ENCODE measurements at regions not wholly inside any gene's neighbourhood (a gene's known extent, or its start where the extent isn't known, plus 50 kb on each side); places are given as distances from the start of the nearest gene placed in this dataset.

DNA sequence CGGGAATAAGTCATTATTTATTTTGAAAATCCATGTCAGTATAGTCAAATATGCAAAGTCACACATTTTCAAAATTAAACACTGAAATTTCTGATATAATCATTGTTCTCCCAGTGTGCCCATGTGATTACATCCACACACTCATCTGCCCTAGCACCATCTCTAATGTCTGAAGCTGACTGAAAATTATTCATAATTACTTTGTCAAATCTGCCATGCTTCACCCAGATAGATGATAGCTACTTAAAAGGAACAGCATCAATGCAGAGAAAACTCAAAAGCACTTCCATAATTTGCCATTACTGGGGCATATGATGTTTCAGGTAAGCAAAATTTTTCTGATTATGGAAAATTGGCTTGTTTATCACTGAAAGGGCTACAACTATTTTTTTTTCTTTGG, 1433.3 kb upstream of the IGFBP7 start:
- no peak overlapping the region for H3K4me3 ChIP-seq (ENCODE audit: low read depth, low read length)
- TF ChIP-seq, protein P1, sequence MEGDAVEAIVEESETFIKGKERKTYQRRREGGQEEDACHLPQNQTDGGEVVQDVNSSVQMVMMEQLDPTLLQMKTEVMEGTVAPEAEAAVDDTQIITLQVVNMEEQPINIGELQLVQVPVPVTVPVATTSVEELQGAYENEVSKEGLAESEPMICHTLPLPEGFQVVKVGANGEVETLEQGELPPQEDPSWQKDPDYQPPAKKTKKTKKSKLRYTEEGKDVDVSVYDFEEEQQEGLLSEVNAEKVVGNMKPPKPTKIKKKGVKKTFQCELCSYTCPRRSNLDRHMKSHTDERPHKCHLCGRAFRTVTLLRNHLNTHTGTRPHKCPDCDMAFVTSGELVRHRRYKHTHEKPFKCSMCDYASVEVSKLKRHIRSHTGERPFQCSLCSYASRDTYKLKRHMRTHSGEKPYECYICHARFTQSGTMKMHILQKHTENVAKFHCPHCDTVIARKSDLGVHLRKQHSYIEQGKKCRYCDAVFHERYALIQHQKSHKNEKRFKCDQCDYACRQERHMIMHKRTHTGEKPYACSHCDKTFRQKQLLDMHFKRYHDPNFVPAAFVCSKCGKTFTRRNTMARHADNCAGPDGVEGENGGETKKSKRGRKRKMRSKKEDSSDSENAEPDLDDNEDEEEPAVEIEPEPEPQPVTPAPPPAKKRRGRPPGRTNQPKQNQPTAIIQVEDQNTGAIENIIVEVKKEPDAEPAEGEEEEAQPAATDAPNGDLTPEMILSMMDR (IDR thresholded peaks at IDR 0.05; ENCODE audit: low read depth, low read length, missing control alignments), result no peak
- no peak for DNase-seq (ENCODE audit: low read depth)
- in situ Hi-C loops (cut with HindIII; ENCODE audit: low sequenced_read_pairs), result no loop called here

DNA sequence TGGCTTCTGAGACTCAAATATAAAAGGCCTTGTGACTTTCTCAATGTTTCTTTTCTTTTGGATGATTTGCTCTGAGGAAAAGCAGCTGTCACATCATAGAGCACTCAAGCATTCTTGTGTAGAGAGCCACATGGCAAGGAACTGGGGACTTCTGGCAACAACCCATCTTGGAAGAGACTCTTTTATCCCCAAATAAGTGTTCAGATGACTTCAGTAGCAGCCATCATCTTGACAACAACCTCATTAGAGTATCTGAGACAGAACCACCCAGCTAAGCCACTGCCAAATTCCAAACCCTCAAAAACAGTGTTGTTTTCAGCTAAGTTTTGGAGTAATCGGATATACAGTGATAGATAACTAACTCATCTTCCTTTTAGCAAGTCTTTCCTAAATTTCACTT, 1431.7 kb upstream of the IGFBP7 start:
- TF ChIP-seq, protein P1 (IDR thresholded peaks at IDR 0.05; ENCODE audit: low read depth, low read length, missing control alignments), result no peak
- DNase-seq (ENCODE audit: low read depth), result no peak
- H3K4me3 ChIP-seq (ENCODE audit: low read depth, low read length), result no peak overlapping the region
- in situ Hi-C loops (cut with HindIII; ENCODE audit: low sequenced_read_pairs), result no loop called here

DNA sequence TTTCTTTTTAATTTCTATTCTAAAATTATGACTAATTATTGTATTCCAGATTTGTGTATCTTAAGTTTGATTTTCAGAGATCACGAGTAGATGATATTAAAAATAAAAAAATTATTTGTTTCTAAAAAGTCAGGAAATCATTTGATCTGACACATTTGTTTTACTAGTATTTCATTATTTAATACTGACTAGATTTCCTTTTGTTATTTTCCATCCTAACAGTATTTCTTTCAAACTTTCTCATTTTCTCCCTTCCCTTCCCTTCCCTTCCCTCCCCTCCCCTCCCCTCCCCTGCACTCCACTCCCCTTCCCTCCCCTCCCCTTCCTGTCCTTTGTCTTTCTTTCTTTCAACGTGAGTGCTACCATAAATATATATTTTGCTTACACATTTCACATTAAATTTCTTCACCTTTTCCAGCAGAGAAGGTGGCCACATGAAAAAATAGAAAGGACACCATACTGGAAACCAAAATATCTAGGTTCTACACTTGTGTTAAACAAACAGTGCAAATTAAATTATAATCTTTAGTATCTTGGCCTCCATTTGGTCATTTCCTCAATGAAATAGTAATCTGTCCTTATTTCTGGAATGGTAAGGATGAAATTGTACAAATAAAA, 1412.7 kb upstream of the IGFBP7 start:
- in situ Hi-C loops (cut with HindIII; ENCODE audit: low sequenced_read_pairs), result no loop called here
- TF ChIP-seq, protein P1 (IDR thresholded peaks at IDR 0.05; ENCODE audit: low read depth, low read length, missing control alignments), result no peak
- no peak overlapping the region for H3K4me3 ChIP-seq (ENCODE audit: low read depth, low read length)
- DNase-seq (ENCODE audit: low read depth), result no peak

DNA sequence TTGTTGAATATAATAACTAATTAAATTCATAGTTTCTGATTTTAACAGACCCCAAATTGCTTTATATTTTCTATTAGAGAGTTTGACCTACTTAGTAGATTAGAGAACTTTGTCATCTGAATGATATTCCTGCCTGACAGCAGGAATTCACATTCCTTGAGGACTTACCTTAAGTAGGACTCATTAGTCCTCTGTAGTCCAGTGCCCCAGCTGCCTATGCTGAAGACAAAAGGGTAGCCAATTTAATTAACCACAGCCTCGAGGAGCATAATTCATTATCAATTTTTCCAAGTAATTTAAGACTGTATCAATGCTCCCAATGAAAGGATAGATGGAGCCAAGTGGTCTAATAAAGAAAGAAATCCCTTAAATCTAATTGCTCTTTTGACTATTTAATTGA, 1405.0 kb upstream of the IGFBP7 start:
- DNase-seq (ENCODE audit: low read depth), result no peak
- in situ Hi-C loops (cut with HindIII; ENCODE audit: low sequenced_read_pairs), result no loop called here
- TF ChIP-seq, protein P1 (IDR thresholded peaks at IDR 0.05; ENCODE audit: low read depth, low read length, missing control alignments), result no peak
- H3K4me3 ChIP-seq (ENCODE audit: low read depth, low read length), result no peak overlapping the region

DNA sequence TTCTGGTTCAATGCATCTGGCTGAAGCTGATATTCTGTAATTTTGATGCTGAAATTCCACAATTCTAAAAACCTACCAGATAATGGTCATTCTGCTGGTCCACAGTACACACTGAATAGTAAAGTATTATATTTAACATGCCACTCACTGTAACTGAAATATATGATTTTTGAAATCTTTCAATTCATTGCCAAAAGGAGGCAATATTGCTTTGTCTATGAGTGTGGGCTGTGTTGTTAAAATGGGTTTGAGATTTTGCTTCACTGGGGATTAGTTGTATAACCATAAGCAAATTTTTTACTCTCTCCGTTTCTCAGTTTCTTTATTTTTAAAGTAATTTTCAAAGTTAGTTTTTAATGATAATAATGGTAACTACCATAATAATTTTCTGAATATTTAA, 1404.1 kb upstream of the IGFBP7 start:
- no peak overlapping the region for H3K4me3 ChIP-seq (ENCODE audit: low read depth, low read length)
- TF ChIP-seq, protein P1 (IDR thresholded peaks at IDR 0.05; ENCODE audit: low read depth, low read length, missing control alignments), result no peak
- in situ Hi-C loops (cut with HindIII; ENCODE audit: low sequenced_read_pairs), result no loop called here

DNA sequence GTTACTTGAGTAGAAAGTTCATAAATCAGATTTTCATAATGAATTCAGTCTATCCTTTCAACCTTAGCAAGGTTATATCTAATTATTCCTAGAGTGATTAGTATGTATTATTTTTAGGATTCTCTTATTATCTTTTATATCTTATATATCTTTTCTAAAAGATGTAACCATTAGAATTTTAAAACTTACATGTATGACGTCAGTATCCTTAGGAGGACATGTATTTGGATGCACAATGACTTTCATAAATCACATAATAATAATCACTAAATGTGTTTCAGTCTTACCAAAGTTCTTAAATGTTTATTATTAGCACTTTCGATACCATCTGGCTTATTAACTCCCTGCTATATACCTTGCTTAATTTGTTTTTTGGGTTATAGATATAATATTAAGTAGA, 1400.5 kb upstream of the IGFBP7 start:
- in situ Hi-C loops (cut with HindIII; ENCODE audit: low sequenced_read_pairs), result no loop called here

More for the DNA sequence above, 1404.1 kb upstream of the IGFBP7 start:
- no peak for DNase-seq (ENCODE audit: low read depth)

More for the DNA sequence above, 1400.5 kb upstream of the IGFBP7 start:
- TF ChIP-seq, protein P1 (IDR thresholded peaks at IDR 0.05; ENCODE audit: low read depth, low read length, missing control alignments), result no peak
- no peak overlapping the region for H3K4me3 ChIP-seq (ENCODE audit: low read depth, low read length)
- no peak for DNase-seq (ENCODE audit: low read depth)
